Body of pancreas (tissue), 4 donors: ENCODE measurements at regions not wholly inside any gene's neighbourhood (a gene's known extent, or its start where the extent isn't known, plus 50 kb on each side); places are given as distances from the start of the nearest gene placed in this dataset.

Source experiments
- ATAC-seq: fragments of 150-250 bp; one replicate; pipeline ENCODE4 v1.9.1; 2016
- DNase-seq, 4 donors: peaks; one replicate each; pipeline ENCODE4 v3.0.0-alpha.2; 2019
- H3K27ac ChIP-seq, 4 donors: fragments of 200-600 bp; sonication (generic); 1 replicate in 3 of 4; 2 replicates in 1 of 4; pipeline versions ENCODE4 v1.5.1 to v1.6.1; 2016 to 2019; ENCODE audit warnings: mild to moderate bottlenecking in 1 of 4, mixed read lengths in 1 of 4, moderate library complexity in 1 of 4
- H3K27me3 ChIP-seq, 2 donors: fragments of 200-600 bp; sonication (generic); one replicate each; pipeline ENCODE4 v1.6.0; 2016; ENCODE audit warnings: mild to moderate bottlenecking in 1 of 2
- H3K36me3 ChIP-seq, 2 donors: fragments of 200-600 bp; sonication (generic); replicated peaks in 1 of 2; 2 replicates each; pipeline ENCODE4 v1.5.1; 2016; ENCODE audit warnings: low read depth in 2 of 2; ENCODE audit not compliant: insufficient read depth in 1 of 2
- H3K4me1 ChIP-seq: fragments of 200-600 bp; sonication (generic); one replicate; pipeline ENCODE4 v1.6.0; 2016
- H3K4me3 ChIP-seq, 2 donors: fragments of 200-600 bp; sonication (generic); 1 replicate in 1 of 2; 2 replicates in 1 of 2; pipeline ENCODE4 v1.5.1; 2016 to 2019
- H3K9me3 ChIP-seq, 3 donors: fragments of 200-600 bp; sonication (generic); 1 replicate in 2 of 3; 2 replicates in 1 of 3; pipeline ENCODE4 v1.5.1; 2016
- CTCF ChIP-seq, 7 experiments: fragments of 450-650 bp in 4 of 7; fragments of 200-600 bp in 3 of 7; sonication (generic) in 3 of 7; IDR thresholded peaks; one replicate each; pipeline ENCODE4 v1.5.1; 2016 to 2019; ENCODE audit warnings: antibody characterized with exemption in 7 of 7
- POLR2A ChIP-seq, 3 donors: fragments of 450-650 bp; IDR thresholded peaks; one replicate each; pipeline ENCODE4 v1.6.1; 2016; ENCODE audit warnings: antibody characterized with exemption in 3 of 3, mild to moderate bottlenecking in 2 of 3
- WGBS, 2 donors: methylation state at CpG; one replicate each; pipeline ENCODE4 v1.1.5; 2017; 5-methylcytosine and 5-hydroxymethylcytosine counted together
- intact Hi-C: fragments of 100-400 bp; cut with DNase I; formaldehyde crosslinking; loops from one replicate; pipeline ENCODE4 v1.15.1; 2023

DNA sequence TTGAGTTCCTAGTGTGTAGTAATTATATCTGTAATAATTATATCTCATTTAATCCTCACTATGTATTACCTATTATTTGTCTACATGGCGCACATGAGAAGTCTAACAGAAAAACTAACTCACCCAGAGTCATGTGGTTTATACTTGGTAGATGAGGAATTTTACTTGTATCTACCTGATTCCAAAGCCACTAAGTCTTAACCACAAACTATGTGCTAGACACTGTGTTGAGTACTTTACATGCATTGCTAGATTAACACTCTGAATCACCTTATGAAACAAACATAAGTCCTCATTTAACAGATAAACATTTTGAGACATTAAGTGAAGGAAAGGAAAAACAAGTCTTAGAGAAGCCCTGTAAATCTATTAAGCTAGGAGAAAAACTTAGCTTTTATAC is 404.8 kb downstream of the TLR4 start:
- Histone ChIP-seq H3K4me3 (no peak overlapping the region), H3K4me1 (no peaks in the 10 kb centered on the region), H3K36me3 (no peaks in the 10 kb centered on the region), H3K27ac (no peak overlapping the region), H3K9me3 (no peaks in the 10 kb centered on the region), H3K27me3 (no peaks in the 10 kb centered on the region)
- no peak for ATAC-seq
- WGBS, 2 donors = 91 to 94% methylated on average over 1 of the region's 1 CpG
- DNase-seq = no peak
- TF ChIP-seq POLR2A (IDR thresholded peaks at IDR 0.05) = no peak
- no peak for TF ChIP-seq CTCF (IDR thresholded peaks at IDR 0.05)
- intact Hi-C loops = no loop called here

DNA sequence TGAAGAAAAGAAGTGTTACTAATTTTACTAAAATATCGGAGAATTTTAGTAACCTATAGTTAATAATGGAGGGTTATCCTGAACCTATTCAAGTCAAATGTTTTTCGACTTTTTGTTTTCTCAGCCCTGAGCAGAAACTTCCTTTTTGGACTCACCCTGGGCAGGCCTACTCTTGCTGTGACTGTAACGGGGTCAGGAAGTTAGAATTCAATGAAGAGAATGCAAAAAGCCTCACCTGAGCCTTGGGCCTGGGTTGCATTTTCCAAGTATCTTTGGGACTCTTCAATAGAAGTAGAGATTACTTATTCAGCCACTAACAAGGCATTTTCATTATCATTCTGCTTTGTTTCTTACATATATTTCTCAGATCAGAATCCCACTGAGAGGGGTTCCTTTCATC is 405.3 kb downstream of the TLR4 start:
- DNase-seq = no peak
- Histone ChIP-seq H3K27me3 (no peaks in the 10 kb centered on the region), H3K36me3 (no peaks in the 10 kb centered on the region), H3K4me1 (no peaks in the 10 kb centered on the region), H3K4me3 (no peak overlapping the region), H3K9me3 (no peaks in the 10 kb centered on the region), H3K27ac (no peak overlapping the region)
- intact Hi-C loops = no loop called here
- WGBS, 2 donors = 55 to 68% methylated on average over 3 of the region's 3 CpGs
- no peak for ATAC-seq
- no peak for TF ChIP-seq POLR2A (IDR thresholded peaks at IDR 0.05)
- TF ChIP-seq CTCF (IDR thresholded peaks at IDR 0.05) = no peak

- WGBS, 2 donors = 39 to 49% methylated on average over 2 of the region's 2 CpGs
- H3K4me3 ChIP-seq = no peak overlapping the region
- intact Hi-C loops = no loop called here
- DNase-seq (no peak), ATAC-seq (no peak)
- no peak for TF ChIP-seq CTCF (IDR thresholded peaks at IDR 0.05)
- no peak for TF ChIP-seq POLR2A (IDR thresholded peaks at IDR 0.05)
- no peaks in the 10 kb centered on the region for H3K36me3 ChIP-seq
- H3K27me3 ChIP-seq = no peaks in the 10 kb centered on the region
- H3K4me1 ChIP-seq = no peaks in the 10 kb centered on the region
- no peaks in the 10 kb centered on the region for H3K9me3 ChIP-seq
- no peak overlapping the region for H3K27ac ChIP-seq
These were observed 417.2 kb downstream of the TLR4 start for GRCh38 chr9:118121361-118121760.

- no peaks in the 10 kb centered on the region for H3K36me3 ChIP-seq
- no peaks in the 10 kb centered on the region for H3K4me1 ChIP-seq
- TF ChIP-seq CTCF (IDR thresholded peaks at IDR 0.05) (no peak), POLR2A (IDR thresholded peaks at IDR 0.05) (no peak)
- H3K27ac ChIP-seq = no peak overlapping the region
- no peak for DNase-seq
- intact Hi-C loops = no loop called here
- H3K27me3 ChIP-seq = no peaks in the 10 kb centered on the region
- WGBS, 2 donors = 50 to 58% methylated on average over 1 to 2 of the region's 2 CpGs
- no peak overlapping the region for H3K4me3 ChIP-seq
- ATAC-seq = no peak
- H3K9me3 ChIP-seq = no peaks in the 10 kb centered on the region
These were observed 424.1 kb downstream of the TLR4 start for GRCh38 chr9:118128313-118128712.

DNA sequence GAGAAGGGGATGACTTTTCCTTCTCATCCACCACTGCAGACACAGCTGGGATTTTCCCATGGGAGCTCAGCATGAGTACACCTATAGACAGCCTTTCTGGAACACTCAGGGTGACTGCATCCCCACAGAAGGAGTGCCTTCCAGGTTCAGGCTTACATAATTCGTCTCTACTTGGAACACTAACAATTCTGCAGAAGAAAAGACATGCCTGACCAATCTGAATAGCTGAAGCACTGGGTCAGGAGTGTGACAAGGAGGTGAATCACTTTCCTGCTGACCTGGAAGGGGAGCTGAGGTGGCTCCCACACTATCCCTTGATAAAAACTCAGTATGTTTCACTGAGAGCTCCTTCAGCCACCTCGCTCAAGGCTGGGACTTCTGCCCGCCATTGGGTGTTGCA is 425.3 kb downstream of the TLR4 start:
- TF ChIP-seq POLR2A (IDR thresholded peaks at IDR 0.05) = no peak
- no peak for TF ChIP-seq CTCF (IDR thresholded peaks at IDR 0.05)
- H3K4me1 ChIP-seq = no peaks in the 10 kb centered on the region
- H3K9me3 ChIP-seq = no peaks in the 10 kb centered on the region
- no peak for ATAC-seq
- H3K27ac ChIP-seq = no peak overlapping the region
- intact Hi-C loops = no loop called here
- H3K36me3 ChIP-seq = no peaks in the 10 kb centered on the region
- H3K4me3 ChIP-seq = no peak overlapping the region
- 50 to 70% methylated on average over 3 of the region's 3 CpGs for WGBS, 2 donors
- no peaks in the 10 kb centered on the region for H3K27me3 ChIP-seq
- no peak for DNase-seq
